ENCODE measurements at regions not wholly inside any gene's neighbourhood (a gene's known extent, or its start where the extent isn't known, plus 50 kb on each side); places are given as distances from the start of the nearest gene placed in this dataset.

- no peak for TF ChIP-seq CTCF (IDR thresholded peaks at IDR 0.05; ENCODE audit: poor library complexity)
- no peak for TF ChIP-seq EZH2 (IDR thresholded peaks at IDR 0.05; ENCODE audit: borderline replicate concordance)
Observed at GRCh38 chr9:84397822-84398221, 57.3 kb upstream of the SLC28A3 start.
